Liver (tissue), 8 donors: ENCODE measurements at regions not wholly inside any gene's neighbourhood (a gene's known extent, or its start where the extent isn't known, plus 50 kb on each side); places are given as distances from the start of the nearest gene placed in this dataset.

Source experiments
- DNase-seq: peaks from one replicate; pipeline ENCODE4 v3.0.0-alpha.2; 2017; ENCODE audit warnings: low spot score
- H3K27ac ChIP-seq, 2 donors: one replicate each; pipeline ENCODE4 v1.7.0; 2013; ENCODE audit warnings: inconsistent platforms in 2 of 2, low read length in 2 of 2, control low read depth in 1 of 2, low read depth in 1 of 2, mild to moderate bottlenecking in 1 of 2
- H3K27me3 ChIP-seq, 4 donors: one replicate each; pipeline versions ENCODE4 v1.6.1 to v1.7.0; 2013; ENCODE audit warnings: low read length in 3 of 4, inconsistent platforms in 1 of 4, mild to moderate bottlenecking in 1 of 4, moderate library complexity in 1 of 4; ENCODE audit not compliant: control insufficient read depth in 4 of 4, insufficient read depth in 4 of 4
- H3K36me3 ChIP-seq, 4 donors: one replicate each; pipeline versions ENCODE4 v1.6.1 to v1.7.0; 2013; ENCODE audit warnings: low read length in 3 of 4, mild to moderate bottlenecking in 3 of 4, low read depth in 1 of 4, moderate library complexity in 1 of 4; ENCODE audit not compliant: control insufficient read depth in 4 of 4, insufficient read depth in 3 of 4
- H3K4me1 ChIP-seq, 4 donors: one replicate each; pipeline versions ENCODE4 v1.6.1 to v1.7.0; 2013; ENCODE audit warnings: low read length in 3 of 4, mild to moderate bottlenecking in 3 of 4, moderate library complexity in 1 of 4; ENCODE audit not compliant: control insufficient read depth in 4 of 4, insufficient read depth in 4 of 4
- H3K4me3 ChIP-seq, 3 donors: one replicate each; pipeline versions ENCODE4 v1.6.1 to v1.7.0; 2013; ENCODE audit warnings: low read length in 3 of 3, control low read depth in 1 of 3, low read depth in 1 of 3, mild to moderate bottlenecking in 1 of 3
- H3K9ac ChIP-seq, 2 donors: one replicate each; pipeline ENCODE4 v1.7.0; 2013; ENCODE audit warnings: low read length in 2 of 2, mild to moderate bottlenecking in 2 of 2, moderate library complexity in 2 of 2, control low read depth in 1 of 2, low read depth in 1 of 2
- H3K9me3 ChIP-seq, 4 donors: one replicate each; pipeline versions ENCODE4 v1.6.1 to v1.7.0; 2013; ENCODE audit warnings: low read length in 3 of 4; ENCODE audit not compliant: control insufficient read depth in 4 of 4
- ATF3 ChIP-seq: IDR thresholded peaks from 2 replicates; pipeline ENCODE4 v1.6.1; 2016; ENCODE audit warnings: antibody characterized with exemption
- CTCF ChIP-seq: fragments of 150-350 bp; IDR thresholded peaks from 2 replicates; pipeline ENCODE4 v1.5.1; 2017; ENCODE audit warnings: improper control_type of control experiment, low read depth, low read length; ENCODE audit not compliant: missing input control
- EGR1 ChIP-seq, 2 donors: IDR thresholded peaks; 2 replicates each; pipeline ENCODE4 v1.6.1; 2016 to 2018; ENCODE audit warnings: antibody characterized with exemption in 2 of 2, low read depth in 2 of 2
- FOXA1 ChIP-seq: IDR thresholded peaks from 2 replicates; pipeline ENCODE4 v1.6.1; 2016; ENCODE audit warnings: antibody characterized with exemption
- GABPA ChIP-seq, 2 donors: IDR thresholded peaks in 1 of 2; conservative IDR thresholded peaks in 1 of 2; 2 replicates each; pipeline ENCODE4 v1.6.1; 2016; ENCODE audit warnings: antibody characterized with exemption in 2 of 2, mild to moderate bottlenecking in 1 of 2, moderate library complexity in 1 of 2
- HNF4A ChIP-seq, 2 donors: conservative IDR thresholded peaks; 2 replicates each; pipeline ENCODE4 v1.6.1; 2016; ENCODE audit warnings: antibody characterized with exemption in 2 of 2, mild to moderate bottlenecking in 2 of 2
- HNF4G ChIP-seq: IDR thresholded peaks from 2 replicates; pipeline ENCODE4 v1.6.1; 2016; ENCODE audit warnings: antibody characterized with exemption
- JUND ChIP-seq, 2 donors: IDR thresholded peaks; 2 replicates each; pipeline ENCODE4 v1.6.1; 2016; ENCODE audit warnings: antibody characterized with exemption in 2 of 2
- MAX ChIP-seq: IDR thresholded peaks from 2 replicates; pipeline ENCODE4 v1.6.1; 2016; ENCODE audit warnings: antibody characterized with exemption
- NR2F2 ChIP-seq: IDR thresholded peaks from 2 replicates; pipeline ENCODE4 v1.6.1; 2016; ENCODE audit warnings: antibody characterized with exemption
- RAD21 ChIP-seq, 2 donors: IDR thresholded peaks; 2 replicates each; pipeline ENCODE4 v1.6.1; 2016; ENCODE audit warnings: antibody characterized with exemption in 2 of 2, mild to moderate bottlenecking in 2 of 2
- REST ChIP-seq: IDR thresholded peaks from 2 replicates; pipeline ENCODE4 v1.6.1; 2016; ENCODE audit warnings: antibody characterized with exemption, mild to moderate bottlenecking
- RXRA ChIP-seq, 2 donors: IDR thresholded peaks; 2 replicates each; pipeline ENCODE4 v1.6.1; 2017 to 2018; ENCODE audit warnings: antibody characterized with exemption in 2 of 2, mild to moderate bottlenecking in 1 of 2
- SP1 ChIP-seq: IDR thresholded peaks from 2 replicates; pipeline ENCODE4 v1.6.1; 2018; ENCODE audit warnings: antibody characterized with exemption, mild to moderate bottlenecking
- YY1 ChIP-seq: IDR thresholded peaks from 2 replicates; pipeline ENCODE4 v1.6.1; 2016; ENCODE audit warnings: antibody characterized with exemption, mild to moderate bottlenecking
- ZBTB33 ChIP-seq: IDR thresholded peaks from 2 replicates; pipeline ENCODE4 v1.6.1; 2016; ENCODE audit warnings: antibody characterized with exemption
- WGBS: extraction: QIAGEN DNeasy Blood & Tissue Kit; methylation state at CpG from one replicate; pipeline ENCODE4 v1.1.7; 2013; 5-methylcytosine and 5-hydroxymethylcytosine counted together
- donor health status: healthy.
- donor health status: healthy.
- donor health status: healthy.
- donor health status: healthy.
- donor health status: healthy.

GRCh38 chr2:163849756-163850435, 114.1 kb upstream of the FIGN start:
- TF ChIP-seq YY1: no peak
- TF ChIP-seq GABPA (IDR thresholded peaks at IDR 0.05 in 1 of 2, conservative IDR thresholded peaks at IDR 0.05 in 1 of 2): no peak
- no peak for TF ChIP-seq MAX
- TF ChIP-seq FOXA1: no peak
- TF ChIP-seq ATF3: no peak
- TF ChIP-seq SP1: no peak
- TF ChIP-seq NR2F2: no peak
- no peak for TF ChIP-seq HNF4A (conservative IDR thresholded peaks at IDR 0.05)
- TF ChIP-seq RXRA (IDR thresholded peaks at IDR 0.05): no peak
- no peak for TF ChIP-seq REST
- TF ChIP-seq ZBTB33: no peak
- no peak for TF ChIP-seq CTCF
- no peak for TF ChIP-seq HNF4G
- no peak for TF ChIP-seq RAD21 (IDR thresholded peaks at IDR 0.05)
- no peak for TF ChIP-seq JUND (IDR thresholded peaks at IDR 0.05)
- no peak overlapping the region for H3K4me3 ChIP-seq
- H3K27ac ChIP-seq: no peak overlapping the region
- 92% methylated on average over 3 of the region's 3 CpGs for WGBS
- H3K9ac ChIP-seq: no peak overlapping the region
- H3K36me3 ChIP-seq: no peaks in the 10 kb centered on the region
- DNase-seq: no peak
- H3K9me3 ChIP-seq: no peaks in the 10 kb centered on the region
- H3K27me3 ChIP-seq: no peaks in the 10 kb centered on the region
- H3K4me1 ChIP-seq: no peaks in the 10 kb centered on the region

GRCh38 chr2:163838890-163839289, 103.1 kb upstream of the FIGN start:
- Histone ChIP-seq H3K4me1 (no peaks in the 10 kb centered on the region), H3K27me3 (no peaks in the 10 kb centered on the region), H3K36me3 (no peaks in the 10 kb centered on the region), H3K4me3 (no peak overlapping the region), H3K9me3 (no peaks in the 10 kb centered on the region), H3K27ac (no peak overlapping the region), H3K9ac (no peak overlapping the region)
- DNase-seq: no peak
- TF ChIP-seq RAD21 (IDR thresholded peaks at IDR 0.05): no peak
- no peak for TF ChIP-seq SP1
- TF ChIP-seq REST: no peak
- TF ChIP-seq EGR1 (IDR thresholded peaks at IDR 0.05; ENCODE audit: low read depth in 2 of 2): no peak
- TF ChIP-seq HNF4A (conservative IDR thresholded peaks at IDR 0.05): no peak
- TF ChIP-seq FOXA1: no peak
- TF ChIP-seq JUND (IDR thresholded peaks at IDR 0.05): no peak
- TF ChIP-seq ATF3: no peak
- TF ChIP-seq RXRA (IDR thresholded peaks at IDR 0.05): no peak
- TF ChIP-seq NR2F2: no peak
- no peak for TF ChIP-seq ZBTB33
- no peak for TF ChIP-seq MAX
